Kidney (tissue), 13 donors: ENCODE measurements at regions not wholly inside any gene's neighbourhood (a gene's known extent, or its start where the extent isn't known, plus 50 kb on each side); places are given as distances from the start of the nearest gene placed in this dataset.

Source experiments
- DNase-seq, 5 donors: peaks; one replicate each; pipeline ENCODE4 v3.0.0-alpha.2; 2013 to 2020
- FAIRE-seq: peaks from 2 replicates; lab custom pipeline; 2012; peaks lifted over from hg19 to GRCh38; lab: Jason Lieb, UNC
- H3K27ac ChIP-seq, 2 donors: one replicate each; pipeline ENCODE4 v1.7.0; 2013; ENCODE audit warnings: low read depth in 2 of 2, low read length in 2 of 2, inconsistent platforms in 1 of 2
- H3K27me3 ChIP-seq: one replicate; pipeline ENCODE4 v1.7.1; 2013; ENCODE audit warnings: low read length, inconsistent platforms; ENCODE audit not compliant: control insufficient read depth, insufficient read depth
- H3K36me3 ChIP-seq, 3 donors: one replicate each; pipeline versions ENCODE4 v1.7.0 to v1.7.1; 2013; ENCODE audit warnings: low read length in 3 of 3, control low read depth in 1 of 3, inconsistent platforms in 1 of 3; ENCODE audit not compliant: insufficient read depth in 3 of 3, control insufficient read depth in 2 of 3
- H3K4me1 ChIP-seq, 3 donors: one replicate each; pipeline versions ENCODE4 v1.7.0 to v1.7.1; 2013; ENCODE audit warnings: low read length in 3 of 3, inconsistent platforms in 1 of 3, low read depth in 1 of 3; ENCODE audit not compliant: control insufficient read depth in 2 of 3, insufficient read depth in 2 of 3
- H3K4me3 ChIP-seq, 3 donors: one replicate each; pipeline versions ENCODE4 v1.7.0 to v1.8.1; 2013; ENCODE audit warnings: low read length in 3 of 3, control low read depth in 1 of 3, inconsistent platforms in 1 of 3
- H3K9ac ChIP-seq, 3 donors: one replicate each; pipeline versions ENCODE4 v1.7.0 to v1.7.1; 2013; ENCODE audit warnings: low read length in 3 of 3, control low read depth in 1 of 3, inconsistent platforms in 1 of 3
- H3K9me3 ChIP-seq, 3 donors: one replicate each; pipeline versions ENCODE4 v1.7.0 to v1.7.1; 2013; ENCODE audit warnings: low read length in 3 of 3, control low read depth in 1 of 3, inconsistent platforms in 1 of 3; ENCODE audit not compliant: control insufficient read depth in 2 of 3, insufficient read depth in 1 of 3
- CTCF ChIP-seq: IDR thresholded peaks from 3 replicates; pipeline ENCODE4 v1.5.1; 2012; ENCODE audit warnings: mild to moderate bottlenecking, moderate library complexity, borderline replicate concordance; ENCODE audit not compliant: insufficient read depth; ENCODE audit errors: extremely low read depth
- intact Hi-C: fragments of 100-400 bp; cut with DNase I; formaldehyde crosslinking; loops from one replicate; pipeline ENCODE4 v1.11.1; 2022
- donor health status: control.
- donor health status: control.
- donor health status: control.
- donor health status: control.
- donor health status: control.
- donor health status: DM: yes; HTN: yes; CAD: no.
- donor health status: Normal renal cell carcinoma (clear cell type).

- Histone ChIP-seq H3K27ac (no peak overlapping the region), H3K4me3 (no peak overlapping the region), H3K9me3 (no peaks in the 10 kb centered on the region), H3K27me3 (no peaks in the 10 kb centered on the region), H3K36me3 (no peaks in the 10 kb centered on the region), H3K9ac (no peak overlapping the region), H3K4me1 (peaks cover 0 to 4% (median 4%) of the 10 kb centered on the region in 3 donors)
- peak in 1 of 5 donors; percentile 15 for DNase-seq
- intact Hi-C loops: no loop called here
- no peak for TF ChIP-seq CTCF
- no peak for FAIRE-seq
These were observed 452.4 kb downstream of the SHQ1 start for GRCh38 chr3:72395776-72396311.

GRCh38 chr3:72393455-72393854 is 454.8 kb downstream of the SHQ1 start:
- intact Hi-C loops: no loop called here
- H3K9me3 ChIP-seq: no peaks in the 10 kb centered on the region
- H3K27me3 ChIP-seq: no peaks in the 10 kb centered on the region
- H3K36me3 ChIP-seq: no peaks in the 10 kb centered on the region
- no peak for FAIRE-seq
- TF ChIP-seq CTCF: no peak
- no peak overlapping the region for H3K4me3 ChIP-seq
- DNase-seq: no peak
- H3K4me1 ChIP-seq: peaks cover 0 to 4% (median 1%) of the 10 kb centered on the region in 3 donors
- no peak overlapping the region for H3K27ac ChIP-seq
- no peak overlapping the region for H3K9ac ChIP-seq

GRCh38 chr3:72391659-72392058 is 456.6 kb downstream of the SHQ1 start:
- FAIRE-seq (no peak), DNase-seq (no peak)
- H3K9me3 ChIP-seq: no peaks in the 10 kb centered on the region
- no peak for TF ChIP-seq CTCF
- no peak overlapping the region for H3K27ac ChIP-seq
- intact Hi-C loops: no loop called here
- H3K36me3 ChIP-seq: no peaks in the 10 kb centered on the region
- H3K9ac ChIP-seq: no peak overlapping the region
- peaks cover 0 to 4% (median 0%) of the 10 kb centered on the region in 3 donors for H3K4me1 ChIP-seq
- H3K27me3 ChIP-seq: no peaks in the 10 kb centered on the region
- H3K4me3 ChIP-seq: no peak overlapping the region

- intact Hi-C loops: no loop called here
- no peak for FAIRE-seq
- no peaks in the 10 kb centered on the region for H3K27me3 ChIP-seq
- no peak overlapping the region for H3K27ac ChIP-seq
- H3K4me1 ChIP-seq: peaks cover 0 to 4% (median 0%) of the 10 kb centered on the region in 3 donors
- no peak overlapping the region for H3K9ac ChIP-seq
- no peak for TF ChIP-seq CTCF
- no peaks in the 10 kb centered on the region for H3K36me3 ChIP-seq
- no peaks in the 10 kb centered on the region for H3K9me3 ChIP-seq
- no peak for DNase-seq
- no peak overlapping the region for H3K4me3 ChIP-seq
These were observed 457.4 kb downstream of the SHQ1 start for GRCh38 chr3:72390841-72391240.
